ENCODE measurements at regions not wholly inside any gene's neighbourhood (a gene's known extent, or its start where the extent isn't known, plus 50 kb on each side); places are given as distances from the start of the nearest gene placed in this dataset.
A peak's percentile ranks its signal among the peaks of the same experiment; 100 is the strongest.
"Not testable (repeated sequence)": the region's sequence is repeated elsewhere in the genome, so short reads cannot be mapped to it uniquely, and the experiment has no call there.

DNA sequence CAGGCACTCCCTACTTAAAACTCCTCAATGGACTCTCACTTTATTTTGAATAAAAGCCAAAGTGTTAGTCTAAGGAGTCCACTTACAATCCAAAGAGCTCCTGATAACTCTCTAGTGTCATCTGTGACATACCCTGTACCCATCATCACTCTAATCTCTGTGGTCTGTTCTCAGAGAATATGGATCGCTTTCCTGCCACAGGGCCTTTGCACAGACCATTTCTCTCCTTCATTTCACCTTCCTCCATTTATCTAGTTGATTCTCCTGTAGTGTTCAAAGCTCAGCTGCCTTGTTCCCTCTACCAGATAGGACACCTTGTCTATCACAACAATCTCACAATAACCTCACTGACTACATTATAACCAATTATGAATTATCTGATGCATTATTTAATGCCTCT, 185.4 kb upstream of the KBTBD8 start:
- no peak for DNase-seq

GRCh38 chr3:66816090-66816761, 181.9 kb upstream of the KBTBD8 start:
- peak; percentile 82 for DNase-seq

DNA sequence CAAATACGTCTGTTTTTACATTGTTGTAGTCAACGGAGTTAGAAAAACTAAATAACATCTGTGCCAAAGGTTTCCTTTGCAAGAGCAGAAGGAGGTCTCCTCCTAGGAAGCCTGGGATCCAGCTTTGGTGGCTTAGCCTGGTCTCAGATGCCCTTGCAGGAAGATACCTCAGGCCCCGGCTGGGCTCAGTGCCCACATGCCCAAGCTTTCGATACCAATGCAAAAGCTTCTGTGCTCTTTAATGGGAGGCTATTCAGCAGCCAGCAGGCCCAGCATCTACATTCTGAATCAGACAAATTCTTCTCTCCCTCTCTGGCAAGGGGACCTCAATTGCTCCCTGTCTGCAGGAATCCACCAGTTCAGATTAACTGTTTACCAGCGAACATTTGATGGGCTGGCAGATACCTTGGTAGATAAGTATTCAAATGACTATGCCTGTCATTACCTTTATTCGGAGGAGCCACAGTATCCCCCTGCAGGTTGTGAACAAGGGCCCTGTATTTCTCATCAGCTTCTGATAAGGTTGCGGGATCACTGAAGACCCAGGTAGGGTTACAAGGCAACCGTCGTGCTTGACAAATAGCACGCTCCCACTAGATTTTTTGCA, 180.1 kb upstream of the KBTBD8 start:
- no peak for DNase-seq

- no peak for DNase-seq
These were observed 178.1 kb upstream of the KBTBD8 start for GRCh38 chr3:66819993-66820501.

GRCh38 chr3:66822186-66823008, 175.7 kb upstream of the KBTBD8 start:
- peak; percentile 68 for DNase-seq

DNA sequence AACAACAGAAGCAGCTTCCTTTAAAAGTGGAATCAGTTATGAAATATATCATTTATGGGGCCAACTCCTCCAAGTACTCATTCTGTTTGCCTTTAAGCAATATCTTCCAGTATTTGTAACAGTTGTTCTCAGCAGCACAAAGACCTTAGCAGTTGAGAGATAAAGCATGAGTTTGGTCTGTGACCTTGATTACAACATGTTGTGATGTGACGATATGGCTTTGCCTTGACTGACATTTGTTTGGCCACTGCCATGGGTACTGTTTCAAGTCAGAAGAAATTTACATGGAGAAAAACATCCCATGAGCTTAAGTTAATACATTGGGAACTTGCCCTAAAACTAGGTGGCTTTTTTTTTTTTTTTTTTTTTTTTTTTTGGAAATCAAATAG, 175.1 kb upstream of the KBTBD8 start:
- no peak for DNase-seq

GRCh38 chr3:66823532-66823931, 174.6 kb upstream of the KBTBD8 start:
- DNase-seq = no peak

DNA sequence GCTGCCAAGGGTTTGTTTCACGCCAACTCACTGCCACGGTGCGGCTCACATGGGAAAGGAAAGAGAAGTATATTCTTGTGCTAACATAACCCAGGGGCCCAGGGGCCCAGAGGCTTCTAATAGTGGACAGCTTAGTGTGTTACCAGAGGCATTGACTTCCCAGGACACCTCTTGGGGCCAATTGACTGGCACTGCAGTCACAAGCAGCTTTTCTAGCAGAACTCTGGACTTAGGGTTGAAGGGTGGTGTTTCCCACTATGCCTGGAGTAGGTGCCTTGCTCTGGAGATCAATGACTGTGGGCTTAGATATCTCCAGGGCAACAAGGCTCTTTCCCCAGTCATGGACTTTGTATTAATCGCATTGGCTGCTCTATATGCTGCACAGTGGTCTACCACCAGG, 172.7 kb upstream of the KBTBD8 start:
- no peak for DNase-seq

GRCh38 chr3:66827726-66828125, 170.4 kb upstream of the KBTBD8 start:
- DNase-seq = no peak

GRCh38 chr3:66828303-66828702, 169.8 kb upstream of the KBTBD8 start:
- DNase-seq = no peak

DNA sequence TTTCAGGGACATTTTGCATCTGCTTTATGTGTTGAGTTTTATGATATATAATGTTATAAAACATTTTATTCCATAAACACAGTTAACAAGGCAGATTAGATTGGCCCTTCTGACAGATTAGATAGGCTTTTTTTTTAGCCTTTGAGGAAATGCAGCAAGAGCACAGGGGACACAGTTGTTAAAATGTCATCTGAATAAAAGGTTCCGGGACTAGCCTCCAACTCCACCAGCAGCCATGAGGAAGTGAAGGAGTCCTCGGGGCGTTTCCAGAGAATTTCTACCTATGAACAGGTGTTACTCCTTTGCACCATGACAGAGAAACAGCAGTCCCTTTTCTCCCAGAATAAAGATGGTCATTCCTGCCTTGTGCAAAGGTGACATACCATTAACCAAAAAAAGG, 167.8 kb upstream of the KBTBD8 start:
- no peak for DNase-seq

GRCh38 chr3:66831931-66832330, 166.2 kb upstream of the KBTBD8 start:
- DNase-seq = no peak

GRCh38 chr3:66836363-66837152, 161.5 kb upstream of the KBTBD8 start:
- peak; percentile 19 for DNase-seq

GRCh38 chr3:66838704-66839103, 159.4 kb upstream of the KBTBD8 start:
- no peak for DNase-seq

DNA sequence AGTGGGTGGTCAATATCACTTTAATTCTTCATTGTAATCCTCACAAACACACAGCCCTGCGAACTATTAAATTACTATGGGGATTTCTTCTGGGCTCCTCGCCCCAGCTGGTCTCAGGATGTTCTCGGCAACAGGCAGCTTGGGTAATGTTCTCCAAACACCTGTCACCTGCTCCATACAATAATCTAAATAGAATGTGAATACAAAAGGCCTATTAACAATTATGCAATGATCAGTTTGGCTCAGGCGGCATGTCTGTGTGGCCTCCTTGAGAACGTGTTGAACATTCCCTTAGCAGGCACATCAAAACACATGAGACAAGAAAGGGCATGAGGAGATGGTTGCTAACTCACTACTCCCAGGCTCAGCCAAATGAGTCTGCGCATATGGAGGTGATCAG, 158.6 kb upstream of the KBTBD8 start:
- no peak for DNase-seq

DNA sequence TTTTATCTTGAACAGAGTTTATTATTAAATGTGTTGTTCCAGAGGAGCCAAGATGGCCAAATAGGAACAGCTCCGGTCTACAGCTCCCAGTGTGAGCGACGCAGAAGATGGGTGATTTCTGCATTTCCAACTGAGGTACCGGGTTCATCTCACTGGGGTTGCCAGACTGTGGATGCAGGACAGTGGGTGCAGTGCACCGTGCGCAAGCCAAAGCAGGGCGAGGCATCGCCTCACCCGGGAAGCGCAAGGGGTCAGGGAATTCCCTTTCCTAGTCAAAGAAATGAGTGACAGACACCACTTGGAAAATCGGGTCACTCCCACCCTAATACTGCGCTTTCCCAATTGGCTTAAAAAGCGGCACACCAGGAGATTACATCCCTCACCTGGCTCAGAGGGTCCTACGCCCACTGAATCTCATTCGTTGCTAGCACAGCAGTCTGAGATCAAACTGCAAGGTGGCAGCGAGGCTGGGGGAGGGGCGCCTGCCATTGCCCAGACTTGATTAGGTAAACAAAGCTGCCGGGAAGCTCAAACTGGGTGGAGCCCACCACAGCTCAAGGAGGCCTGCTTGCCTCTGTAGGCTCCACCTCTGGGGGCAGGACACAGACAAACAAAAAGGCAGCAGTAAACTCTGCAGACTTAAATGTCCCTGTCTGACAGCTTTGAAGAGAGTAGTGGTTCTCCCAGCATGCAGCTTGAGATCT, 155.2 kb upstream of the KBTBD8 start:
- not testable (repeated sequence) for DNase-seq

- DNase-seq = no peak
These were observed 146.1 kb upstream of the KBTBD8 start for GRCh38 chr3:66851894-66852613.

GRCh38 chr3:66854601-66855151, 143.4 kb upstream of the KBTBD8 start:
- DNase-seq = no peak

DNA sequence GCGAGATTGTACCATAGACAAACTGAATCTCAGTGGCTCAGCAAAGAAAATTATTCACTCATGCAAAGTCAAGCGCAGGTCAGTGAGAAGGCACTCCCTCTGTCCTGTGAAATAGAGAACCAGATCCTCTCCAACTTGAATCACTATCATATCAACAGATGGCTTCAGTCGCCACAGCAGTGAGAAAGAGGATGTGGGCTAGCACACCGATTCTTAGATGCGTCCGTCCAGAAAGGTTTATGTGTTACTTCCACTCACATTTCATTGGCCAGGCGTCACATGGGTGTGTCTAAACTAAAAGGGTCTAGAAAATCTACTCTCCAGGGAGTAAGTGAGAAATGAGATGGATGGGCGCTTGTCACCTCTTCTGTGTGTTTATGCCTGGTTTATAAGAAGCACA, 141.6 kb upstream of the KBTBD8 start:
- no peak for DNase-seq

GRCh38 chr3:66858656-66859381, 139.3 kb upstream of the KBTBD8 start:
- no peak for DNase-seq

DNA sequence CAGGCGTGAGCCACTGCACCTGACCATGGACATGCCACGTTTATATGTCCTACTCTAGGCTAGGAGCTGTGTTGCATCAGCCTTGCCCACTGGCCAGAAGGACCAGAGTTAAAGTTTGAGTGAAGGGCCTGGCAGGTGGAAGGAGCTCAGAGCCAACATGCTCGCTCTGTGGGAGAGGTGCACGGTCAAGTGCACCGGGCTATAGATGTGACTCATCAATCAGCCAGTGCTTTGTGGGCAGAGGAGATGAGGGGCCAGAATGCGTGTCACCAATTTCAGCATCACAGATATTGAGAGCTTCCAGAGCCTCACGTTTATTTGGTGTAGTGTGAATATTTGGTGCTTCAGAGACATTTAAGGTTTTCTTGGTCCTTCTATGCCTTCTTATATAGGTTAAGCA, 137.3 kb upstream of the KBTBD8 start:
- DNase-seq = no peak

Measured in NCI-H510A treated with DMSO at 0.1 percent for 48 hours (cell line).